MM.1S (cell line): ENCODE measurements at regions not wholly inside any gene's neighbourhood (a gene's known extent, or its start where the extent isn't known, plus 50 kb on each side); places are given as distances from the start of the nearest gene placed in this dataset.

Experiments
- DNase-seq: peaks from one replicate; pipeline ENCODE4 v3.0.0-alpha.2; 2015
- H2AFZ ChIP-seq: fragments of 300-600 bp; sonication (generic); 2 replicates; pipeline ENCODE4 v1.6.0; 2016; ENCODE audit warnings: antibody characterized with exemption, low read length
- H3F3A ChIP-seq: fragments of 300-600 bp; sonication (generic); 2 replicates; pipeline ENCODE4 v1.6.1; 2016; ENCODE audit warnings: mild to moderate bottlenecking, antibody characterized with exemption, low read length, moderate library complexity, mixed read lengths; ENCODE audit not compliant: insufficient read depth
- H3K27ac ChIP-seq: fragments of 300-600 bp; sonication (generic); 2 replicates; pipeline ENCODE4 v1.5.1; 2016; ENCODE audit warnings: mild to moderate bottlenecking, low read length
- H3K27me3 ChIP-seq: fragments of 300-600 bp; sonication (generic); replicated peaks from 2 replicates; pipeline ENCODE4 v1.6.0; 2016; ENCODE audit warnings: low read length; ENCODE audit not compliant: insufficient read depth
- H3K36me3 ChIP-seq: fragments of 300-600 bp; sonication (generic); replicated peaks from 2 replicates; pipeline ENCODE4 v1.6.1; 2016; ENCODE audit warnings: mild to moderate bottlenecking, low read length, mixed read lengths; ENCODE audit not compliant: insufficient read depth
- H3K4me1 ChIP-seq: fragments of 300-600 bp; sonication (generic); 2 replicates; pipeline ENCODE4 v1.6.1; 2016; ENCODE audit warnings: low read length, mixed read lengths
- H3K4me2 ChIP-seq: fragments of 300-600 bp; sonication (generic); 2 replicates; pipeline ENCODE4 v1.6.0; 2016; ENCODE audit warnings: low read depth, low read length
- H3K4me3 ChIP-seq: fragments of 300-600 bp; sonication (generic); 2 replicates; pipeline ENCODE4 v1.5.1; 2016; ENCODE audit warnings: low read length, mixed read lengths
- H3K79me2 ChIP-seq: fragments of 300-600 bp; sonication (generic); 2 replicates; pipeline ENCODE4 v1.6.1; 2016; ENCODE audit warnings: mixed run types, low read length, mixed read lengths
- H3K9ac ChIP-seq: fragments of 300-600 bp; sonication (generic); 2 replicates; pipeline ENCODE4 v1.6.1; 2016; ENCODE audit warnings: low read length, mixed read lengths
- H3K9me2 ChIP-seq: fragments of 300-600 bp; sonication (generic); replicated peaks from 2 replicates; pipeline ENCODE4 v1.6.1; 2016; ENCODE audit warnings: mild to moderate bottlenecking, low read length, mixed read lengths; ENCODE audit not compliant: insufficient read depth
- H3K9me3 ChIP-seq: fragments of 300-600 bp; sonication (generic); replicated peaks from 2 replicates; pipeline ENCODE4 v1.6.1; 2016; ENCODE audit warnings: mild to moderate bottlenecking, low read length, mixed read lengths; ENCODE audit not compliant: insufficient read depth
- H4K20me1 ChIP-seq: fragments of 300-600 bp; sonication (generic); 2 replicates; pipeline ENCODE4 v1.6.1; 2016; ENCODE audit warnings: mild to moderate bottlenecking, low read length, moderate library complexity, mixed read lengths; ENCODE audit not compliant: insufficient read depth
- CTCF ChIP-seq: fragments of 300-600 bp; sonication (generic); IDR thresholded peaks from 2 replicates; pipeline ENCODE4 v1.5.1; 2016; ENCODE audit warnings: antibody characterized with exemption, low read length, mixed read lengths
- EZH2 ChIP-seq: fragments of 300-600 bp; sonication (generic); optimal IDR thresholded peaks from 2 replicates; pipeline ENCODE3; 2017; ENCODE audit warnings: low read depth, mild to moderate bottlenecking, antibody characterized with exemption, low read length, mixed read lengths
- EZH2phosphoT487 ChIP-seq: fragments of 300-600 bp; sonication (generic); IDR thresholded peaks from 2 replicates; pipeline ENCODE4 v1.6.1; 2018; ENCODE audit warnings: antibody characterized with exemption, low read length

GRCh38 chr5:13251623-13252376 is 692.7 kb downstream of the DNAH5 start:
- Histone ChIP-seq H3K9me2 (no peaks in the 10 kb centered on the region), H3K79me2 (no peaks in the 10 kb centered on the region), H4K20me1 (no peaks in the 10 kb centered on the region), H3K4me2 (no peak overlapping the region), H3F3A (no peaks in the 10 kb centered on the region), H3K36me3 (no peaks in the 10 kb centered on the region), H3K27me3 (no peaks in the 10 kb centered on the region), H3K4me3 (no peak overlapping the region), H3K4me1 (0 out of 2 replicates have a peak, but pooled peaks cover 7% of the 10 kb centered on the region), H3K9me3 (no peaks in the 10 kb centered on the region), H2AFZ (peak overlapping the region; percentile 10; the same call in 1 of the 2 replicates), H3K9ac (no peak overlapping the region), H3K27ac (no peak overlapping the region)
- DNase-seq = no peak
- TF ChIP-seq EZH2phosphoT487 (no peak), EZH2 (no peak), CTCF (no peak)

GRCh38 chr5:13250464-13251291 is 693.8 kb downstream of the DNAH5 start:
- Histone ChIP-seq H3K27ac (no peak overlapping the region), H3K9me3 (no peaks in the 10 kb centered on the region), H3K4me3 (no peak overlapping the region), H4K20me1 (no peaks in the 10 kb centered on the region), H3K4me2 (no peak overlapping the region), H3K27me3 (no peaks in the 10 kb centered on the region), H3K9ac (no peak overlapping the region), H2AFZ (no peak overlapping the region), H3K79me2 (no peaks in the 10 kb centered on the region), H3K36me3 (no peaks in the 10 kb centered on the region), H3K4me1 (0 out of 2 replicates have a peak, but pooled peaks cover 7% of the 10 kb centered on the region), H3F3A (no peaks in the 10 kb centered on the region), H3K9me2 (no peaks in the 10 kb centered on the region)
- no peak for TF ChIP-seq EZH2
- TF ChIP-seq EZH2phosphoT487 = no peak
- peak; percentile 60 for TF ChIP-seq CTCF
- DNase-seq = peak; percentile 46

GRCh38 chr5:13249854-13250253 is 694.6 kb downstream of the DNAH5 start:
- DNase-seq = no peak
- H3K4me1 ChIP-seq = 0 out of 2 replicates have a peak, but pooled peaks cover 7% of the 10 kb centered on the region
- H3K27ac ChIP-seq = no peak overlapping the region
- no peak overlapping the region for H2AFZ ChIP-seq
- no peak overlapping the region for H3K4me2 ChIP-seq
- no peaks in the 10 kb centered on the region for H3K79me2 ChIP-seq
- no peaks in the 10 kb centered on the region for H3K9me2 ChIP-seq
- no peaks in the 10 kb centered on the region for H3K27me3 ChIP-seq
- no peaks in the 10 kb centered on the region for H3K36me3 ChIP-seq
- no peaks in the 10 kb centered on the region for H3K9me3 ChIP-seq
- H3F3A ChIP-seq = no peaks in the 10 kb centered on the region
- no peaks in the 10 kb centered on the region for H4K20me1 ChIP-seq
- no peak for TF ChIP-seq EZH2
- no peak for TF ChIP-seq EZH2phosphoT487
- TF ChIP-seq CTCF = no peak
- H3K9ac ChIP-seq = no peak overlapping the region
- no peak overlapping the region for H3K4me3 ChIP-seq
